ENCODE measurements at regions not wholly inside any gene's neighbourhood (a gene's known extent, or its start where the extent isn't known, plus 50 kb on each side); places are given as distances from the start of the nearest gene placed in this dataset.

- H3K4me3 ChIP-seq (ENCODE audit: low read depth, low read length), result peak overlapping the region; percentile 11
- no peak for TF ChIP-seq CTCF (conservative IDR thresholded peaks at IDR 0.05; ENCODE audit: low read depth, low read length)
- peak; percentile 15 for DNase-seq (ENCODE audit: low read depth)
Measured at GRCh38 chr22:22168190-22168940, 76.2 kb upstream of the VPREB1 start.

GRCh38 chr22:22167791-22168189, 76.8 kb upstream of the VPREB1 start:
- no peak for DNase-seq (ENCODE audit: low read depth)
- no peak overlapping the region for H3K4me3 ChIP-seq (ENCODE audit: low read depth, low read length)
- no peak for TF ChIP-seq CTCF (conservative IDR thresholded peaks at IDR 0.05; ENCODE audit: low read depth, low read length)

- TF ChIP-seq CTCF (conservative IDR thresholded peaks at IDR 0.05; ENCODE audit: low read depth, low read length), result no peak
- H3K4me3 ChIP-seq (ENCODE audit: low read depth, low read length), result no peak overlapping the region
- no peak for DNase-seq (ENCODE audit: low read depth)
Measured at GRCh38 chr22:22166941-22167713, 77.5 kb upstream of the VPREB1 start.

- no peak overlapping the region for H3K4me3 ChIP-seq (ENCODE audit: low read depth, low read length)
- no peak for DNase-seq (ENCODE audit: low read depth)
- TF ChIP-seq CTCF (conservative IDR thresholded peaks at IDR 0.05; ENCODE audit: low read depth, low read length), result no peak
Measured at GRCh38 chr22:22165936-22166710, 78.5 kb upstream of the VPREB1 start.

GRCh38 chr22:22164541-22165272, 79.9 kb upstream of the VPREB1 start:
- no peak overlapping the region for H3K4me3 ChIP-seq (ENCODE audit: low read depth, low read length)
- DNase-seq (ENCODE audit: low read depth), result no peak
- TF ChIP-seq CTCF (conservative IDR thresholded peaks at IDR 0.05; ENCODE audit: low read depth, low read length), result peak; percentile 32
